HG02588 (cell line): ENCODE measurements at regions not wholly inside any gene's neighbourhood (a gene's known extent, or its start where the extent isn't known, plus 50 kb on each side); places are given as distances from the start of the nearest gene placed in this dataset.
"Not testable (repeated sequence)": the region's sequence is repeated elsewhere in the genome, so short reads cannot be mapped to it uniquely, and the experiment has no call there.

ENCODE experiments used
- ATAC-seq: cut with Tn5 transposase; IDR thresholded peaks from one replicate; pipeline ENCODE4 v1.9.1; 2021; ENCODE audit warnings: mild to moderate bottlenecking, moderate library complexity; ENCODE audit not compliant: unreplicated experiment

DNA sequence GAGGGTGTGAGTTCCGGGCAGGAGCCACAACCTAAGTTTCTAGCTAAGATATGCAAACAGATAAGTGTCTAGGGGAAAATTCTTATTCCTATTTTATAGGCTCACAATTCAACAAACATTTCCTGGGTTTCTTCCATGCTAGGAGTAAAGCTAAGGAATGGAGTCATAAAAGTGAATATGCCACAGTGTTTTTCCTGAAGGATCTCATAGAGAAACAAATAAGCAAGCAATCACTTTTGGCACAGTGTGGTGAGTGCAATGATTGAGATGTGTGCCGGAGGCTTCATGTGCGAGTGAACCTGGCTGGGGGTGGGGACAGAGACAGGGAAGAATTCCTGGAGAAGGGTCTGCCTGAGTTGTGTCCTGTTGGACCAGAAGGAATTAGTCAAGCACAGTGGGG lies 147.4 kb downstream of the TENT5C start:
- no peak for ATAC-seq

DNA sequence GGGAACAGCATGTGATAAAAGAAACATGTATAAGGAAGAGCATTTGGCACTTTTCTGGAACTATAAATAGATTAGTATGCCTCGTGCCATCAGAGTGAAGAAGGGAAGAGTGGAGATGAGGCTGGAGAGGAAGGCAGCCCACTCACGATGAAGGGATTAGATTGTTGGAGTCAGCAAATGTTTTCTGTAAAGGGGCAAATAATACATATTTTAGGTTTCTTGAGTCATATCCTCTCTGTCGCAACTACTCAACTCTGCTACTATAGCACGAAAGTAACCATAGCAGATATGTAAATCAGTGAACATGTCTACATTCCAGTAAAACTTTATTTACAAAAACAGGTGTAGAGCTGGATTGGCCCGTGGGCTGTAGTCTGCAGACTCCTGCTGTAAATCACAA lies 147.8 kb downstream of the TENT5C start:
- ATAC-seq = no peak

DNA sequence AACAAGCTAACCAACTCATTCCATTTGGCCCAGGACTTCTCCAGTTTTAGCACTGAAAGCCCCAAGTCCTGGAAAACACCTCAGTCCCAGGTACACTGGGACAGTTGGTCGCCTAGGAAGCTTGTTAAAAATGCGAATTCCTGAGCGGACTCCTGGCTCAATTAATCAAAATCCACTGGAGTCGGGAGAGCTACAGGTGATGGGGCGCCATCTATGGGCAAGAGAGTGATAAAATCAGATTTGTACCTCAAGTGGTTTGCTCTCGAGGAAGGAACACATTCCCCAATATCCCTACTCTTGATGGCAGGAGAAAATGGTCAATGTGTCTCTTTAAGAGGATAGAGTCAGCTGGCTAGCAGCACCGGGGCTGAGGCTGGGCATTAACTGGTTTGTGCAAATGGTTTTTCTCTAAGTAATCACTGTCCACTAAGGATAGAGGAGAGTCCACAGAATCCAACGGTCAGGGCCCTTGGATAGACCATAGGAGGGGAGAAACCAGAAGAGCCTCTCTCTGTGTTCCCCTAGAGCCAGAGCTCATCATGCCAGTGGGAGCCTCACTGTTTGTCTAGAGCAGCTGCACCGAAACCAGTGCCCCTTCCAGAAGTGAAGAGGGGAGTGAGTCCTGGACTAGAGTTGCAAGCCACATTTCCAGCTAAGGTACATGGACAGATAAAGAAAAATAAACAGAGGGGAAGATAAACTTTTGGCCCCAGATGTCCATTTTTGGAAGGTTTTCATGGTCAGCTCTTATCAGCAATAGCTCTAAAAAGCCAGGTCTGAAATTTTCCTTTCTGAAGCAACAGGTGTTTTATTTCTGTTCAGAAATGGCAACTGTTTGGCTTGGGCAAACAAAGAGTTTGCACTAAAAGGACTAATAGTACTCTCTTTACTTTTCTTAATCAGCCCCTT lies 148.5 kb downstream of the TENT5C start:
- ATAC-seq = no peak

DNA sequence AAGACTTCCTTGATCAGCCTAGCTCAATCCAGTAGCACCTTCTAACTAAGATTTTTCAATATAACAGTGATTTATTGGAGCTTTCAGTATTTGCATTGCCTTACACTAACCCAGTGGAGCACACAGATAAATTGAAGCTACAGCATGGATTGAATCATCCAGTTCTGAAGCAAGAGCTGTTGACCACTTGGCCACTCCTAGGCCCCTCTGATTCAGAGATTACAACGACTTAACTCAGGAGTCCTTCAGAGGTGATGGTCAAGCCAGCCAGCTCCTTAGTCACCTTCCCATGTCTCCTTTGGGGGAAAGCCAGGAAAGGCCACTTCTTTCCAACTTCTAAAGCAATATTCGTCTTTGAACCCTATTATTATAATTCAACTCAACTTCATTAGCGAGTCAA lies 151.8 kb downstream of the TENT5C start:
- no peak for ATAC-seq

DNA sequence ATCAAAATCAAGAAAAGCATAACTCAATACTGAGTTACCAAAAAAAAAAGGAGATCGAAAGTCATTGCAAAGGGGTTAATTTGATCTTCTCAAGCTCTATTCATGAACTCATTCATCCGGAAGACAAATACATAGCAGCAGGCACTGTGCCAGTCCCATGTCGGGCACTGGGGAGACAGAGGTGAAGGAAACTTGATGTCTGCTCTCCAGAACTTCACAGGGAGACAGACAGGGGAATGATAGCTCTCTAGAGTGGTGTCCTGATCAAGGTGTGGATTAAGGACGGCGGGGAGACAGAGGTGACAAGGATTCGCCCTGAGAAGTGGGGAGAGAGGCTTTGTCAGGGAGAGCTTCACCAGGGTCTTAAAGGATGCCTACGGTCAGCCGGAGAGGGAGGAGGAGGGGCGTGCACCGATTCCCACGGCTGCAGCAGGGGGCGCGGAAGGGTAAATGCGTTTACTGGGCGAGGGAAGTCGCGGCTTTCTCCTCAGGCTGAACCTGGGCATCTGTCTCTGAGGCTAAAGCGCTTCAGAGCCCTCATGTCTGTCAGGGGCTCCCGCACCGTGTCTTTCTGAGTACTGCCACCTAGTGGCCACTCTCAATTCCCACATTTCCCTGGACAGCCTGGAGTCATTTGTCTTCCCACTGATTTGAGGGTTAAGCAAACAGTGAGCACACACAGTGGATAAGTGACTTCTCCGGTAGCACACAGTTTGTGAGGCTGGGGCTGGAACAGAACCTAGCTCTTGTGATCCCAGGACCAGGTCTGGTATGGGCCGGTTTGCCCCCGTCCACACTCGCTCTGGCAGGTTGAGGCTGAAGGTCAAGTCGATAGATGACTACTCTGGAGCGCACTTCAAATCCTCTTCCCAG lies 152.8 kb downstream of the TENT5C start:
- ATAC-seq = peak; percentile 73

DNA sequence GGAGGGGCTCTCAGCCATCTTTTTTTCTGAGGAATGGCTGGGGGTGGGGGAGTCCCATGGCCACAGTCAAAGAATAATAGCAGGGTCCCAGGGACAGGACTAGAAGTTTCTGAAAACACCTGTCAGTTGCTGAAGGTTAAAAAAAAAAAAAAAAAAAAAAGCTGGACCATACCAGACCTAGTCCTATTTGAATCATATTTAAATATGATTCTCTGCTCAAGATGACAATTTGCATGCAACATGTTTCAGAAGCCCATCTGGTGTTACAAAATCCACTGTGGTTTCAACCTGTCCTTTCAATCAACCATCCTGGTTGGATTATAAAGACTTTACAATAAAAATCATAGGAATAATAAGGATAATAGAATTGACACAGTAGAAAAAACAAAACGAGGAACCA lies 153.7 kb downstream of the TENT5C start:
- no peak for ATAC-seq

DNA sequence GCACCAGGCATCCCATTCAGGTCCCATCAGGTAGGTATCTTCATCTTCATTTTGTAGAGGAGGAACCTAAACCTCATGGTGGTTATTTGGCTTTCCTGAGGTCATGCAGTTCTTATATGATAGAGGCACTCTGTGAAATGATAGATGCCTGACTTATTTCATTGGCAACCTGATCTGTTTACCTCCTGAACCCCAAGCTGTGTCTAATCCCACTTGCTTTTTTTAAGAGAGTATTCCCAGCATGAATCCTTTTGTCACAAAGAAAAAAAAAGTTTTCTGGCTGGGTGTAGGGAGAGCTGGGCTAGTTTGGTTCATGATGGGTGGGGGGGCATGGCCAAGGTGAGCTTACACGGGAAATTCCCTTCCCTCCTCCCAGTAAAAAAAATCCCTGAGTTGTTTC lies 154.2 kb downstream of the TENT5C start:
- ATAC-seq = no peak

DNA sequence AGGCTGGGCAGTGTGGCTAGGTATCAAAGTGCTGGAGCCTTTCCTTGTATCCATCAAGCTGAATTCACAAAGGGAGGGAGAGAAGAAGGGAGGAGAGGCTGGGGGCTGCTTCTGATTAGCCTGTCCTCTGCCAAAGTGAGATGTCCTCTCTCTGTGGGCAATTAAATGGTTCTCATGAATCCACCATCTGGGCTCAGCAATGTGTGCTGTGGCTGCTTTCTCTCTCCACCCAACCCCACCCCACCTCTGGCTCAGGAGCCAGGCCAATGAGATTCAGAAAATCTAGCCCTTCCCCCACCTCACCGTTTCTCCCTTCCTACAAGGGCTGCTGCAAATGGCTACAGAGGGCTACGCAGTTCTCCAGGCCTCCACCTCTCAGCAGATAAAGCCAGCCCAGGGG lies 154.6 kb downstream of the TENT5C start:
- no peak for ATAC-seq

DNA sequence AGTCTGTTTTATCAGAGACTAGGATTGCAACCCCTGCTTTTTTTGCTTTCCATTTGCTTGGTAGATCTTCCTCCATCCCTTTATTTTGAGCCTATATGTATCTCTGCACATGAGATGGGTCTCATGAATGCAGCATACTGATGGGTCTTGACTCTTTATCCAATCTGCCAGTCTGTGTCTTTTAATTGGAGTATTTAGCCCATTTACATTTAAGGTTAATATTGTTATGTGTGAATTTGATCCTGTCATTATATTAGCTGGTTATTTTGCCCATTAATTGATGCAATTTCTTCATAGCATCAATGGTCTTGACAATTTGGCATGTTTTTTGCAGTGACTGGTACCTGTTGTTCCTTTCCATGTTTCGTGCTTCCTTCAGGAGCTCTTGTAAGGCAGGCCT lies 161.7 kb downstream of the GDAP2 start:
- not testable (repeated sequence) for ATAC-seq

DNA sequence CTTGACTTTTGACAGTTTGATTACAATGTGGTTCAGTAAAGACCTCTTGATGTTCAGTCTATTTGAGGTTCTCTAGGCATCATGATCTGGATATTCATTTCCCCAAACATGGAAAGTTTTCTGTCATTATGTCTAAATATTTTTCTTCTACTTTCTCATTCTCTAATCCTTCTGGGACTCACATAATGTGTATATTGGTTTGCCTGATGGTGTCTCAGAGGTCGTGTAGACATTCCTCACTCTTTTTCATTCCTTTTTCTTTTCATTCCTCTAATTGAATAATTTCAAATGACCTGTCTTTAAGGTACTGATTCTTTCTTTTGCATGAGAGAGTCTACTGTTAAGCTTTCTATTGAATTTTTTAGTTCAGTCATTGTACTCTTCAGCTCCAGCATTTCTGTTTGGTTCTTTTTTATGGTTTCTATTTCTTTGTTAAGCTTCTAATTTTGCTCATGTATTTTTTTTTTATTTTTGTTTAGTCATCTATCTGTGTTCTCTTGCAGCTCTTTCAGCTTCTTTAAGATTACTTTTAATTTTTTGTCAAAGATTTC lies 158.4 kb downstream of the GDAP2 start:
- ATAC-seq = no peak

DNA sequence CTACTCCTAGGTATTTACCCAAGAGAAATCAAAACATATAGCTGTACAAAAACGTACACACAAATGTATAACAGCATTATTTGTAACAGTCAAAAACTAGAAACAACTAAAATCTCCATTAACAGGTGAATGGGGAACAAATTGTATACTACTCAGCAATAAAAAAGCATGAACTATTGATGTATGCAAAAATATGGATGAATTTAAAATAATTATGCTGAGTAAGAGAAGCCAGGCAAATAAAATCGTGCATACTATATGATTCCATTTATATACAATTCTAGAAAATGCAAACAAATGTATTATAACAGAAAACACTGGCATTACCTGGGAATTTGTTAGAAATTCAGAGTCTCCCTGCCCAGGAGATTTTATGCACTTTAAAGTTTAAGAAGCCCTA lies 150.1 kb downstream of the GDAP2 start:
- no peak for ATAC-seq

DNA sequence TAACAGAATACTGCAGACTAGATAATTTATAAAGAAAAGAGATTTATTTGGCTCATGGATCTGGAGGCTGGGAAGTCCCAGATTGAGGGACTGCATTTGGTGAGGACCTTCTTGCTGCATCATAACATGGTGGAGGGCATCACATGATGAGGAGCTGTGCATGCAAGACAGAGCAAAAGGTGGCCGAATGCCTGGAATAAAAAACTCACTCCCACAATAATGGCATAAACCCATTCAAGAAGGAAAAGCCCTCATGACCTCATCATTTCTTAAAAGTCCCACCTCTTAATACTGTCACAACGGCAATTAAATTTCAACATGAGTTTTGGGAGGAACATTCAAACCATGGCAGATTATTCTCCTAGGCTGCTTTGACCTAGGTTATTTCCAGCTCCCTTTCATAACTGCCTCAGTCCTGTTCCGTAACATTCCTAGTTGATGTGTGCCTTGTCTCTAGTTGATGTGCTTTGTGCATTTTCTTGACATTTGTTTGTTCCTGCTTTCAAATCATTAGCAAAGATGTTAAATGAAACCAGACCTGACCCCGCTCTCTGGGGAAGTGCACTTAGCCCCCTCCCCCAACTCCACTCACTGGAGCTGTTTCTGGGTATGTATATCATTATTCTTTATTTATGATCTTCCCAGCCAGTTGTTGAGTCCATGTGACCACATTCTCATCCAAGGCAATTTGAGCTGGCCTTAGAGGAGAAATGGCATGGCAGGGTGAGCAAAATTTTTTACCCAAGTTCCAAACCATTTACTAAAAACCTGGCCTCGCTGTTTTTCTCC lies 148.5 kb downstream of the GDAP2 start:
- no peak for ATAC-seq

DNA sequence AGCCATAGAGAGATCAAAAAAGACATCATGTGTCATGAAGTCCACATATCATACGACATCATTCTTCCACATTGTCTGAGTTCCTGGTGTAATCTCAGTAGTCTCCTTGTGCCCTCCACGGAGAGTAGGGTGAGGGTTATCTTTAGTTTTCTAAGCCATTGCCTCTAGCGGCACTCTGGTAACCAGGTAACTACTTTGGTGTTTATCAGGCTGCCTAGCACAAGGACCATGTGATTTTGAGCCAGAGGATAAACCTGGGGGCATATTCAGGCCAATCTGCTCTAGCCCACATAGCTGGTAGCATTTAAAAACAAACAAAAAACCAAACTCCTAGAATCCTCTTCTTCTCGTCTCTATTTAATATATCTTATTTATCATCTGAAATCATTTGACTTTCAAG lies 147.4 kb downstream of the GDAP2 start:
- ATAC-seq = no peak

DNA sequence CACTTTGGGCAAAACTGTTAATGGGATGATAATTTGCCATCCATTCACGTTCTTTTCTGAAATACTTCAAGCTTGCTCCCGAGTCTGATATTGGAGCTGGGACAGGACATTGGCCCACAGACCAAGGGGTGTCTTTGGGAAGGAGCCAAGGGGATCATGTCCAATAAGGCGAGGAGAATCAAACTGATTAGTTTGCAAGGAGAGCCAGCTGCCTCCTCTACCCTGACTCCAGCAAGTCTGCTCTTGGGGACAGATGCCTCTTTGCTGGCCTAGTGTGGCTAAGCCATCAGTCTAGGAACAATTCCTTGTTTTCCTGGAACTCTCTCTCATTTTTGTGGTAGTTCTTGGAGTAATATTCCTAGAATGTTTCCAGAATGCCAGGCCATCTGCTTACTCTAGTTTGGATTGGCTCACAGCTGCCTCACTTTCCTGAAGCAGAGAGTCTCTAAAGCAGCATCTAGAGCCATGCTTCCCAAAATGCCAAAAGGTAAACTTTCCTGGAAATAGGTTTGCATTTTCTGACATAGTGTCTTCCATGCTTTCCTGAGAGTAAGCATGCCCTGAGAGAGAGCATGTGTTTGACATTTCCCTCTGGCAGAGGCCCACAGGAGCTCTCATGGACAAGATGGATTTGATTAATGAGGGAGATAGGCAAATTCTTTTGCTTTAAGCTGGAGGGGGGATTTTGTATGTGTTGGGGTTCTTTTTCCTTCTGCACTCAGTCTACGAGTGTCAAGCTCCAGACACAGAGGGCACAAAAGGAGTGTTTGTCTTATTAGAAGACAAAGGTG lies 145.6 kb downstream of the GDAP2 start:
- ATAC-seq = no peak

DNA sequence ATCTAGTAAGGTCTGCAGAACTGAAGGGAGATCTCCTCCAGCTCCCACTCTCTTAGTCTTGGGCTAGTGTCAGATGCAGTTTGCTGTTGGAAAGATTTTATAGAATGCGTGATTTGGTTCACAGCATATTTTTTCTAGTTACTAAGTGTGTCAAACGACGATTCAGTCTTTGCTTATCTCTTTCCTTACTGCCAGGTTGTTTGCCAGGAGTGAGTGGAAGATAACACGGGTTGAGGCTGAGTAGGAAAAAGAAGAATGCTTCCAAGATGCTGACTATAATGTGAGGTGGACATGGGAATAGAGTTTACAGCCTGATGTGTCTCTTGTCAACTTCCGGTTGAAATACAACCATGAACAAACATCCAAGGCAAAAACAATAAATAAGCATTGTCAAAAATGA lies 141.4 kb downstream of the GDAP2 start:
- ATAC-seq = no peak

DNA sequence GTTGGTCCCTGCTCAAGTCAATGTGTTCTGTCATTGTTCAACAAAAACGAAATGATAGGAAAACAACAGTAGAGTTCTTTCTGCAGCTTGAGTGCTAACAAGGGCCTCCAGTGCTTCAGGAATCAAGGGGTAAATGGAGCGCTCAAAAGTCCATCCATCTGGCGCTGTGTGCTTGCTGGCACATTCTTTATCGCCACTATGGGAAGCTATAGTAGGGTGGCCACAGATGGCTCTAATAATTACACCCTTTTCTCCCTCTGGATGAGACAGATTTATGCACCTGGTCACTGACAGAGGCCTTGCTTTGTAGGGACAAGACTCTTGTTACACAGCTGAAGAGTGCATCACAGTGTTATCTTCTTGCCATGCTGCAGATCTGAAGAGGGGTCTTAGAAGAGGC lies 136.0 kb downstream of the GDAP2 start:
- no peak for ATAC-seq

DNA sequence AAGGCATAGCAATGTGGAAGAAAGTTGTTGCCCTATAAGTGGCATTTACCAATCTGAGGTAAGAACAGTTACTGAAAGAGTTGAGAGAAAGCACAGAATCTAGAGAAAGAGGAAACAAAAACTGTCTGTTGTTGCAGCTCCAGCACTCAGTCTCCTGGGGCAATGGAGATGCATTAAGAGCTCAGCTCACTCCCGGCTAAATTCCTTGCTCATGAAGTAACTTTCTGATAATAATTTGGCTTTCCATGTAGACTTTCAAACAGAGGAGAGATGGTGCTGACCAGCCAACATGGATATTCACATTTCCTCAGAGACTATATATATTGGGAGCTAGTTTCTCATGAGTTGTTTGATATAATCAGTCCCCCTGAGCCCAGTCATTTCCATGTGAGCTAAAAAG lies 135.3 kb downstream of the GDAP2 start:
- ATAC-seq = no peak

DNA sequence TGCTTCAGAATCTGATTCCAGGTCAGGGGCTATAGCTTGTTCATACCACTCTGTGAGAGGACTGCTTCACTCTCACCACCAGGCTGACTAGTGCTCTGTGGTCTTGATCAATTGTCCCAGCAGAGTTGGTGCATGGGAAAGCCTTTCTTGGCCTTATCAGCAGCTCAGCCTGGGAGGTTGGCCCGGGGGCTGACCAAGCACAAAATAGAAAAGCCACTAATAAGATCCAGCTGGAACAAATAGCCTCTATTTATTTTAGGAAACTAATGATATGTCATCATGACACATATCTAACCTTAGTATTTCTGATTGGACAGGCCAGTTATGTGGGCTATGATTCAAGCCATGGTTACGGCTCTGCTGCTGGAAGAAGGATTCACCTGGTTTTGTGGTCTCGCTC lies 134.2 kb downstream of the GDAP2 start:
- no peak for ATAC-seq

DNA sequence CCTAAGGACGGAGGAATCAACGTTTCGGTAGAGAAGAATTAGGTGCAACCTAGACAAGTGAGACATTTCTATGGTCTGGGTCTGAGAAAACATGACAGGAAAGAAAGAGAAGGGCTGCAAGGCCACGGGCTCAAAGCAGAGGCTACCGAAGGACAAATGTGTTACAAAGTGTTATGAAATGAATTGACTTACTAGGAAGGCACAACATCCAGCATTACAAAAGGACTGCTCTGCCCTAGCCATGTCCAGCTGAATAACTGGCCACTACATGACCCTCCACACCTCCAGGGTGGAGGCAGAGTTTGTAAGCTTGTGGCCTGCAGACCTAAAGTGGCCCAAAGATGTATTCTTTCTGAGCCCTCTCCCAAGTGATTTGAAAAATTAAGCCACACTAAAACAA lies 133.6 kb downstream of the GDAP2 start:
- ATAC-seq = no peak

DNA sequence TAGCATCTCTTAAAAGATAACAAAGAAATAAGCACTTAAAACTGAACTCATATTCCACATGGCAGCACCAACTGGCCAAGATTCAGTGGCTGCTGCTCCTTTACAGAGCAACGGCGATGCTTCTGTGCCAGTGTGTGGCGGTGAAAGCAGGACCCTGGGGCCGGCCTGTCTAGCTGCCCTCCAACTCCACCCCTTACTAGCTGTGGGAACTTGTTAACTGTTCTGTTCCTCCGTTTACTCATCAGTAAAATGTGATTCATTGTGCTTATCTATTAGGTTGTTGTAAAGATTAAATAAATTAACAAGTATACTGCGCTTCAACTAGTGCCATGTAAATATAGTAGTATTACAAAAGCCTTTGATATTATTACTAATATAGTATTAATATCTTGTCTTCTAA lies 133.2 kb downstream of the GDAP2 start:
- no peak for ATAC-seq
